NCI-H82 treated with DMSO at 0.1 percent for 48 hours (cell line): ENCODE measurements at regions not wholly inside any gene's neighbourhood (a gene's known extent, or its start where the extent isn't known, plus 50 kb on each side); places are given as distances from the start of the nearest gene placed in this dataset.

Source experiments
- DNase-seq: peaks from one replicate; lab custom pipeline; 2025; ENCODE audit not compliant: unreplicated experiment; lab: John Stamatoyannopoulos, UW

DNA sequence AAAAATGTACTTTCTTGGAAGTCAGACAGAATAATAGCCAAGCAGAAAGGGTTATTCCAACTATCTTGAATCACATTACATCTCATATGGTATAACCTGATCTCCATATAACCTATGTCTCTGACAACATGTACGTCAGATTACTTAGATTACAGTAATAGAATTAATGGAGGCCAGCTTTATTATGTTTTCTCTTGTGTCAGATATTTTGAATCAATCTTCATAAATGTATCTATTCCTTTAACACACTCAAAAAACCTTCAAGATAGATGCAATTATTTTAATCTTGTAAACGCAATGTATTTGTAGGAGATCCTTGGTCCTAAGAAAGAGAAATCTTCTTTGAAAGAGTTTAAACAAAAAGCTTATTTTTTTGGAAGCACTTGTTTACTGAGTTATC is 188.4 kb upstream of the KLF12 start:
- no peak for DNase-seq

DNA sequence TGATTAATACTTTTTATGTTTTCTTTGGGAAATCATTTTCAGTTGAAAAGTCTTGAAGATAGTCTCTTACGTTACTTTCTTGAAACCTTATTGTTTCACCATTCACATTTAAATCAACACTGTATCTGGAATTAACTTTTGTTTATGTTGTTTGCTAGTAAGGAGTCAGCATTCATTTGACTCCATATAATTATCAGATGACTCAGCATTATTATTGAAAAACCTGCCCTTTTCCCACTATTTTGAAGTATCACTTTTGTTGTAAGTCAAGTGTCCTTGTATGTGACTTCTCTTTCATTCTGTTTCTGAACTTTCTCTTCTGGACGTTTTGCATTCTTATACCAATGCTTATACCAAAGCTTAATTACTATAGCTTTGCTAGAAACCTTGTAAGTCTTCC is 186.1 kb upstream of the KLF12 start:
- DNase-seq: no peak

DNA sequence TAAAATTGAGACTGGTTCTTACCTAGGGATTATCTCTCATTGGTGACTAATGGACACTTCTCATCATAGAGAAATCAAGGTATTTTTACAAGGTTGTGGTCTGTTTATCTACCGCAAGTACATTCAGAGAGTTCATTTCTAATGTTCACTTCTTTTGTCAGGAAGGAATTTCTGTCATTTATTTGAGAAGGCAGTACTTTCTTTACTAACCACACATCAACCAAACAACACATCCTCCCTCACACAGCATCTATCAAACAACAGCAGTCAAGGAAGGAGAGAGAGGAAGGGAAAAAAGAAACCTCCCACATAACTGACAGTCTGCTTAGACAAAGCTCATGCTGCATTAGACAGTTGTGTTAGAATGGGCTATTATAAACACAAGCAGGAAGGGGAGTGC is 182.3 kb upstream of the KLF12 start:
- DNase-seq: no peak

DNA sequence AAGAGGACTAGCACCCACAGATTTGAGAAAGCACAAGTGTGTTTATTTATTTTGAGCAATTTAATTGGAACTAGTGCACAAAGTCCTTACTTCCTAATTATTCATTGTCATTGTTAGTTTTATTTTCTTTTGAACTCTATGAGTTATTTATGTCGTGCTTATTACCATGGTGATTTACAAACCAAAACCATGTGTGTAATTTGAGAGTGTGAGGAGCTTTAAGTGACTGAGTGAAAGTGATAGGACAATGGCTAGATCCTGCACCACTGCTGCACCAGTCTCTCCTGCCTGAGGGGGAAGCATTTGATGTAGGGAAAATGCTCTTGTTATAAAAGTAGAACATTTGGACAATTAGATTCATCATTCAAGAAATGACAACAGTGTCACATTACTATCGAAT is 172.3 kb upstream of the KLF12 start:
- DNase-seq: no peak

DNA sequence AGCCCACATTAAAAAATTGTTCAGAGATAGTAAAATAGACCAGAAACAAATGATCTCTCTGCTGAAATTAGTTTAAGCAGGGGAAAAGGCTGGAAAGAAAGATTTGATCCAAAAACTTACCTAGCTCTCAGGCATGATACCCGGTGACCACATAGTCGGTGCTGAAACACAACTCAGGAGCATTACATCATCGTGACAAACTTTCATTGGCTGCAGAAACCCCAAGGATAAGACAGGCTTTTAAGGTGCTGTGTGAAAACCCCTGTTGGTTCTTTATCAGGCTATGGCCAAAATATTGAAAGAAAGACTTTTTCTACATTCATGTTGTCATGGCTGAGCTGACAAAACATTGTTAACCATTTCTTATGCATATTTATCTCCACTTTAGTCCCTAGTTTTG is 171.7 kb upstream of the KLF12 start:
- no peak for DNase-seq

DNA sequence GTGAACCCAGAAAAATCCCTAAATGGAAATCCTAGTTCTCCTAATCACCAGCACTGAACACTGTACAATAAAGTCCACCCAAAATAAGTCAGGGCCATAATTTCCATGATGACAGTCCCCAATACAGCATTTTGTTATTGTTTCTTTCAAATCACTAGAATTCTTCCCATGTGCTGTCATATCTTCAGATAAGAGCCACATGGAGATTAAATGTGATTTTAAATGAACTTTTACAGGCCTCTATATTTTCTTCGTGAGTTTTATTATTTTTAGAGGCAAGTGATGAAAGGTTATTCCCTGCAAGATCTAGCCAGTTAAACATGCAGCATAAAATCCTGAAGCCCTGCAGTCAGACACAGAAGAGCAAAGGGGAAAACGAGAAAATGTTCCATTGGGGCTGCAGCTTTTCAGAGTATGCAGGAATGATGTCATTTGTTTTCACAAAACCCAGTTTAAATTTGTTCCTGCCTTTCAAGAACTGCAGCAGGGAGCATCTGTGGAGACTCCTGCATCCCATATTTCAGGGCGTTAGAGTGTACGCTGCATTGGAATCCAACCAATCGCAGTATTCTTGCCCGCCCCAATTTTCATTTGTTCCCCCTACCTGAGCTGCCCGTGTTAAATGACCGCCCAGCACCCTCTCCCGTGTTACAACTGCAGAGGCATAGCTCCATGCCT is 167.2 kb upstream of the KLF12 start:
- DNase-seq: no peak

DNA sequence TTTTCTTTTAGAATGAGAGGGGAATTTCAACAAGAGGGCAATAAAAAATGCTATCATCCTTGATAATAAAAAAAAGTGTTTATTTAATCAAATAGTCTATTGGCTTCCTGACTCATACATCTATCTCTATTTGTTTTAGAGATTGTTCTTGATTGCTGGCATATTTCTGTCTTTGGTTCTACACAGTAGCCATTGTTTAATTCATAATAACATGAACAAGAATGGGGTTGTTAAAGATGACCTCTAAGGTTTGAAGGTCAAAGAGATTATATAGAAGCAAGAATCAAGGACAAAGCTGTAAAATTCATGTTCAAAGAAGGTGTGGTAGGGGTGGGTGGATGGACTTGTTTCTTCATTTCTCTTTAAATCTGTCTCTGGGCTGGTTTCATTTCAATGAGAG is 166.0 kb upstream of the KLF12 start:
- DNase-seq: no peak

DNA sequence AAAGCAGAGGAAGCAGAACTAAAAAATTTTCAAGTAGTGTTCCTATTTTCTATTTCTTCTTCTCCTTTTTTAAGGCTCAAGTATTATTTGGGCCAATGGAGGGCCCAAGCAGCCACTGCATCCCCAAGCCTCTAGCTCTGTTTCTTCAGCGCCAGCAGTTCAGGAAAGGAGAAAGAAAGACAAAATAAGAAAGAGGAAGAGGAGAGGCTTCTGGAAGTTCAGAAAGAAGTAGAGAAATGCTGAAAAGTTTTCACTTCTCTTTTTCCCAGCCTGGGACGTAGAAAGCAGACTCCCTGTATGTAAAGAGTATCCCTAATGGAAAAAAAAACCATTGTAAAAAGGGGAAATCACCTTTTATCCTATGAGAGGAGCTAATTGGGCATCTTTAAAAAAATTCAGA is 165.5 kb upstream of the KLF12 start:
- DNase-seq: no peak

DNA sequence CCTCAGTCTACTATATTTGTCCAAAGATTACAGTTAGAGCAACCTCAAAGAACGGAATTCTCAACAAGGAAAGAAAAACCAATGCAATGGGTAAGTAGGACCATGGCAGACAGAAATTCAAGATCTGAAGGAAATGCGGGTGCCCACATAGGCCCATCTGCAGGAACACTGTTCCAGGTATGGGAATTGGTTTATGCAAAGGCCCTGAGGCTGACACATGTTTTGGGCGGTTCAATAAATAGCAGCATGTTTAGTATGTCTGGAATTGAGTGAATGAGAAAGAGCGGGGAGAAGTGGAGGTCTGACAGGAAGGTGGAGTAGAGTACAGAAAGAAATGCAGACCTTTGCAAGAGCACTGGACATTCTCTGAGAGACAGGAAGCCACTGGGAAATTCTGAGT is 164.7 kb upstream of the KLF12 start:
- no peak for DNase-seq

DNA sequence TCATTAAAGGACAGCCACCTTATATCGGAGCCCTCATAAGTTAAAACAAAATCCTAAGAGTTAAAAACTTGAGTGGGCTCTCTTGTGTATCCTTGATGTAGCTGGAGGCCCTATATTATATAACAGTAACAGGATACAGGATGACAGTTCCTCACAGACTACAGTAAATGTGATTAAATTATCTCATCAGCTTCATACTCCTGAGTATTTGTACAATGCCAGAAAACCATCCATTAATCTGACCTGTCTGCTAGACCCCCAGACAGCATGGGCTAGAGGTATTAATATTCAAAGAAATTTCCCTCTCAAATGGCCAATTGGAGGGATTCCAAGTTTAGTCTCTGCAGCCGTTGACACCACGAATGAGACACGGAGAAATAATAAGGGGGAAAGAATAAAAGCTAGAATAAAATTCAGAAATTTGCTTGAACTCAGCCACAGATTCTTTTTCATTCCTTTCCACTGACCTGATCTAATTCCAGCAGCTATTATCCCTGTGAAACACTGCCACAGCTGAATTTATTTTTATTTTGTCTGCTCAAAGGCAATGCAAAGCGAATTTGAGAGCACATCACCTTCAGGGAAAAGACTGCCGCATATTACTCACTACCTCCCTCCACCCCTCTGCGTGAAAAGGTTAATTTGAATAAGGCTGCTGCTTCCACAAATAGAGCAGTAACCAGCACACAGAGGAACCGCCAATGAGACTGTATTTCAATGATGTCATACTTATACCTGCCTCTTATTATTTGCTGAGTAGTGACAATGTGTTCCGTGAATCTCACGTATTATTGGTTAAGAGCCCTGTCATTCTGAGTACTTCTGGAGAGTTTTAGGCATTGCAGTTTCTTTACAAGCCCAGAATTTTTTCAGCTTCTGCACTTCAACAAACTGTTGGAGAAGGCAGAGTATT is 155.9 kb upstream of the KLF12 start:
- DNase-seq: no peak

DNA sequence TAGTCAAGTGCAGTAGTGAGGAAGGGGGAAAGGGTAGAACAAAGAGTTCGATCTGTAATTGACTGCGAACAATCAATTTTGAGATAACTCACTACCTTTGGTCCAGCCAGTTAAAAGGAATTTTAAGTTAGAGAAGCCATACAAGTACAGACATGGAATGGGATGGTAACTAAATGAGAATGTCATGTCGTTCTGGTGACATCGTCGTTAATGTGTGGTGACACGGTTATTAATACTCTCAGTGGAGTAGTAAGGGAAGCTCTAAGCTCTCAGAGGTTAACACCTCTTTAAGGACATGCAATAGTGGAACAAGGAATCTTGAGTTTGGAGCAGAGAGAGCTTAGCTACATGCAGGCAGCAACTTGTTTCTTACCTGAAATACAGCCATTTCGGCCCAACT is 154.9 kb upstream of the KLF12 start:
- no peak for DNase-seq

DNA sequence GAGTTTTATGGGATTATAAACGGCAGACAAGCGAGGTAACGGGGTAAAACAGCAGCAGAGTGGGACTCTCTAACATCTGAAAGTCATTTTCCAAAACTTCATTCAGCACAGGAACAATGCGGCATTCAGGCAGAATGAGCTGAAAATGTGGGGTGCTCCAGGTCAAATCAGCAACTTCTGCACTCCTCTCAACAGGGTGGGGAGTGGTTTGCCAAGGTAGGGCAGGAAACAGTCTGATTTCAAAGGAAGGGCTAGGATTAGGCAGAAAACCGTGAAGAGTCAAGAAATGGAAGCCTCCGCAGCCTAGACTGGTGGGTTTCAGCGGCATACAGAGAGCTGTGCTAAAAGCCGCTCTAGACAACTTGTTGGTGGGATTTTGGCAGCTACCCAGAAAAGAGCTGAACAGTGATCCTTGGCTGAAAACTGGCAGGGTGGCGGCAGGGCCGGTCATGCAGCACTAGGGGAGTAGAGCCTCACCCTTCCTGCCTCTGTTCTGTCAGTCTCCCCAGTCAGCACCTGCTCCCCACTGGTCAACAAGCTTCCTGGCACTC is 154.2 kb upstream of the KLF12 start:
- no peak for DNase-seq

DNA sequence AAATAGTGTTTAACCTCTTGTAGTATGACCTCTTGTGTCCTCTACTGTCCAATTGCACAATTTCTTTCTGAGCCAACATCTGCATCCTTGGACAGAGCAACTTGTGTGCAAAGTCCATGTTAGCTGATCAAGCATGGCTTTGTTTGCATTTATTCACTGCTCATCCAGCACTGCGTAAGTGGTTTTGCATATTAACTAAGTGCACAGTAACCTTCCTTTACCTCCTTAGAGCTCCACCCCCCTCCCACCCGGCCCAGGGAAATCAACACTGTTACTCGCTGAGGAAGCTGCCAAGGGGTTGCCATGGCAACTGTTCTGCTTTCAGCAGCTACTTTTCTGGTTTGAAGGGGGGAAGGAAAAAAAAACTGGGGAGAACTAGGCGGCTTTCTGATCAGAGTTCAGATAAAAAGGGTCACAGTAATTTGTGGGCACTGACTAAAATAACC is 153.5 kb upstream of the KLF12 start:
- DNase-seq: no peak

DNA sequence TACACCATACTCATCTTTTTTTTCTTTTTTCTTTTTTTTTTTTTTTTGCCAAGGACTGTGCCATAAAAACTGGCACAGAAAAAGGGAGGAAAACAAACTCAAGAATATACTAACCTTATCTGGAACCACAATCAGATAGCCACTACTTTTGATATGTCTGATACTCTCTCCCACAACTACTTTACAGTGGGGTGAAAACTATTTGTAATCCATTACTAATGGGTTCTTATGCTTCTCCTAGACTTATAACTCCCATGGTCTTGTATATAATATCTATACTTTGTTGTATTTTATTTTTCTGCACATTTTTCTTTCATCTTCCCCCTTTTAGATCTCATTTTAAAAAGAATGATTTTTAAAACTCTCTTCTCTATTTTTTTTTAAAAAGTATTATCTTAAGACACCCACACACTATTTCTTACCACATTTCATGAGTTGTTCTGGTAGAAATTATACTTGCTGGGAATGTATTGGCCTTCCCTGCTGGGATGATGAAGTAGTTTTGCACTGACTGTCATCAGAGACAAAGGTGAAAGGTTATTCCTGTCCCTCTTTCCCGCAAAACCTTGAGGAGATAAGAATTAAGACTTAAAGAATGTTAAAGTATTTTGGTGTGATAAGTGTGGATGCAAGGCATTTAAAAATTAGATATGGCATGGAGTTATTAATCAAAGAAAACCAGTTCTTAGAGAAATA is 146.7 kb upstream of the KLF12 start:
- DNase-seq: no peak

DNA sequence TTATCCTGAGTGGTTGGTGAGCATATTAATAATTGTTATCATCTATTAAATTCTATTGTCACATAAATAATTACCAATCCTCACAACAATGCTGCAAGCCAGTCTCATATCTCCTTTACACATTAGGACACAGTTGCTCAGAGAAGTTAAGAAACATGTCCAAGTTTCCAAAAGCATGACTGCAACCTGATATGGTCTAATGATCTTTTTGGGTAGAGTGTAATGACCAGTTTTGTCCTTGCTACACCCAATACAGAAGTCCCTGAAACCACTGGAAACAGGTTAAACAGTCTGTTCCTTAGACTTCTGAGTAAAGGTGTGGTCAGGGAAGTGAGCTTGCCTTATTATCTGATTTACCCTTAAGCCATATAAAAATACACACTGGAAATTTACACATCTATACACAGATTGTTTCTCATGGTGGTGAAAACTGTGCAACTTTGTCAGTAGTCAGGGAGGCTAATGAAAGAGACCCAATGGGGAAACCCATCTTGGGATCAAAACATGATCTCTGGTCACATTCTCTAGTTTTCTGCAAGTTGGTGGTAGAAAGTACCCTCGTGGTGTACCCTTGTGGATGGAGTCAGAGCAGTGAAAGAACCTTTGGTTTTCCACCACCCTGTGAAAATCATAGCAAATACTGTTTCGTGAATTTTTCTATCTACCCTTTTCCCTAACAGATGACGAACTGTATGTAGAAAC is 146.0 kb upstream of the KLF12 start:
- no peak for DNase-seq

DNA sequence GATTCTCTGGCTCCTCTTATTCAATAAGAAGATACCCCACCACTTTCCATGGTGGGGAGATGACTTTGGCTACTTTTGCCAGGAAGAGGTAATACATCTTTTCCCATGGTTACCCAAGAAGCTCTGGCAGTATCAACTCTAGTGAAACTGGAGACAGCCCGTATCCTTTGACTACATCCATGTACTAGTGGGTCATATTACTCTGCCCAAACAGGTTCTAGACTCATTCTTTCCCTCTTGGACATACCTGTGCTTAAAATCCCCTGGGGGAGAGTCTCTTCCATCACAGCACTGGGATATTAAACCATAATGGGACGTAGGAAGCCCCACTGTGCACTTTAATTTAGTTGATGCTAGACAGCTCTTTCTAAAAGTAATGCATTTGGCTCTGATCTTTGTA is 144.7 kb upstream of the KLF12 start:
- no peak for DNase-seq

DNA sequence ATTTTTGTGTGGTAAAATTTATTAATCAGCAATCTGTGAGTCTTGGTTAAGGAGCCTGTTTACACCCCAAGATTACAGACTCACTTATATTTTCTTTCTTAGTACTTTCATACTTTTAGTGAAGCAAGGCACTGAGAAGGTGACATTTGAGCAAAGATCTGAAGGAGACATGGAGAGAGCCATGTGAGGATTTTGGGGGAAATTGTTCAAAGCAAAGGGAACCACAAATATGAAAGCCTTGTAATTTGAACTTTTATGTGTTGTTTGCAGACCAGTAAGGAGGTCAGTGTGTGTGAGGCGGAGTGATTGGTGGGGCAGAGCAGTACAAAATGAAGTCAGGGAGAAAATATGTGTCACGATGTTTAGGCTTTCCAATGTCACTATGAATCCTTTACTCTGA is 140.7 kb upstream of the KLF12 start:
- DNase-seq: no peak

DNA sequence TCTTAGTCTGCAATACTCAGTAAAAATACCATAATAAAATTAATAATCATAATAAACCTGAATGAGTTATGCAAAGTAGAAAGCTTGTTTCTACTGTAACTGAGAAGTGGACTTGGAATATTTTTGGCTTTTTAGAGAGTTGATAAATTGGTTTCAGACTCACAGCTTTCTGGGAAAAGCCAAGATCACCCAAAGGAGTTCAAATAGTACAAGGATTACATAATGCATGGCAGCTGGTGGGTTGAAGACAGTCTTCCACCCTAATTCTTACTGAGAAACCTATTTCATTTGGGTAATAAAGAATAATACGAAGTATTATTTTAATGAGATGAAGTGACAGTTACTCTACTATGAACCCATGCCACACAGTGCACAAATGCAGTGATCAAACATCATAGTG is 139.4 kb upstream of the KLF12 start:
- DNase-seq: no peak

DNA sequence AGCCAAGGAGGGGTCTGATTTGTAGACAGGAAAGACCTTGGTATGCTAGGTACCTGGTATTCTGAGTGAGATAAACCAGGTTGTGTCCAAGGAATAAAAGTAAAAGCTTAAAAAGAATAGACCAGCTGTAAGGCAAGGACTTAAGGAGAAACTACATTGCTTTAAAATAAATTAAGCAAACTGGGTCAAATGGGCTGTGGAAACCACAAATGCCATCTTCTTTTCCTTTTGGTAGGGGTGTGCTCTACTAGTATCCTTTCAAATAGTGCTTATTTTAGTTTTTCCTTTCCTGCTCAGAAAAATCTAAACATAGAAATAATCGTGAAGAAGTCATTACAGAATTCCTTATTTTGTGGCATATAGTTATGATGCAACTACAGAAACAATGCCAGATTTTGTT is 138.6 kb upstream of the KLF12 start:
- DNase-seq: no peak

DNA sequence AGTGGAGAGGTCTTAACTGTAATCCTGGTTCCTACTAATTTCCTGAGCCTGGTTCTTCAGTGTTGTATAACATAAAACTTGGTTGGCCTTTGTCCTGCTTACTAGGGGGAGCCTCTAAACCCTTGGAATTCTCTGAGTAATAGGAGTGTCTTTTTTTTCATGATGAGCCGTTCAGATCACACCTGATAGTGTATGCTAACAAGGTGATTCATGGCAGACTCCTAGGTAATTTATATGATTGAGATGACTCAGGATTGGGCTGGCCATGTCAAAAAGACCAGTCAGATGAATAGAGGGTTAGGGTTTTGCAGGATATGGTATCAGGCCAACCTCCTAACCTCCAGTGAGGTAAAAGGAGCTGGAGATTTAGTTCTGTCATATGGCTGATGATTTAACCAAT is 135.8 kb upstream of the KLF12 start:
- DNase-seq: no peak

DNA sequence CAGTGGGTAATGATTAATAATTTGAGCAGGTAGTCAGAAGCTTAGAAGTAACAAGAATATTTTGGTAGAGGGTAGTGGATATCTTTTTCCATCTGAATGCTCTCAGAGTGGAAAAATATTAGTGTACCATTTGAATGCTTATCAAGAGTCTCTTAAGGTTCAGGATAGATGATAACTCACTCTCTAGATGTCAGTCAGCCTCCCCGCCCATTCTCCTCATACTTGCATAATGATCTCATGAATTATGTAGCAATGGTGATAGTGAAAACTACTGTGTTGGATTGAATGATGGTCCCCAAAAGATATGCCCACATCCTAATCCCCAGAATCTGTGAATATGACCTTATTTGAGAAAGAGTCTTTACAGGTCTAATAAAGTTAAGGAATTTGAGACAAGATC is 132.7 kb upstream of the KLF12 start:
- no peak for DNase-seq
